ENCODE measurements at regions not wholly inside any gene's neighbourhood (a gene's known extent, or its start where the extent isn't known, plus 50 kb on each side); places are given as distances from the start of the nearest gene placed in this dataset.

GRCh38 chr5:3382151-3382550 is 213.5 kb upstream of the IRX1 start:
- TF ChIP-seq CTCF (conservative IDR thresholded peaks at IDR 0.05; ENCODE audit: low read depth in 2 of 2) (no peak), EZH2 (IDR thresholded peaks at IDR 0.05; ENCODE audit: low read depth, unreplicated experiment) (no peak)
